ENCODE measurements at regions not wholly inside any gene's neighbourhood (a gene's known extent, or its start where the extent isn't known, plus 50 kb on each side); places are given as distances from the start of the nearest gene placed in this dataset.
"Not testable (repeated sequence)": the region's sequence is repeated elsewhere in the genome, so short reads cannot be mapped to it uniquely, and the experiment has no call there.

- DNase-seq (ENCODE audit: low spot score): no peak
Measured at GRCh38 chr5:100017520-100018262, 517.5 kb upstream of the FAM174A start.

- not testable (repeated sequence) for DNase-seq (ENCODE audit: low spot score)
Measured at GRCh38 chr5:100013305-100013704, 521.9 kb upstream of the FAM174A start.

- DNase-seq (ENCODE audit: low spot score): not testable (repeated sequence)
Measured at GRCh38 chr5:100011160-100011559, 524.0 kb upstream of the FAM174A start.

- DNase-seq (ENCODE audit: low spot score): no peak
Measured at GRCh38 chr5:100004969-100005368, 530.2 kb upstream of the FAM174A start.

- no peak for DNase-seq (ENCODE audit: low spot score)
Measured at GRCh38 chr5:99998319-99998718, 536.9 kb upstream of the FAM174A start.

GRCh38 chr5:99995407-99995806 is 539.8 kb upstream of the FAM174A start:
- no peak for DNase-seq (ENCODE audit: low spot score)

- no peak for DNase-seq (ENCODE audit: low spot score)
Measured at GRCh38 chr5:99973779-99974178, 561.4 kb upstream of the FAM174A start.

- no peak for DNase-seq (ENCODE audit: low spot score)
Measured at GRCh38 chr5:99955962-99956361, 579.2 kb upstream of the FAM174A start.

GRCh38 chr5:99955006-99955405 is 580.2 kb upstream of the FAM174A start:
- DNase-seq (ENCODE audit: low spot score): no peak

GRCh38 chr5:99949969-99950524 is 585.1 kb upstream of the FAM174A start:
- no peak for DNase-seq (ENCODE audit: low spot score)

GRCh38 chr5:99949361-99949760 is 585.8 kb upstream of the FAM174A start:
- DNase-seq (ENCODE audit: low spot score): no peak

- DNase-seq (ENCODE audit: low spot score): no peak
Measured at GRCh38 chr5:99948850-99949249, 586.3 kb upstream of the FAM174A start.

GRCh38 chr5:99945478-99946442 is 589.4 kb upstream of the FAM174A start:
- no peak for DNase-seq (ENCODE audit: low spot score)

- no peak for DNase-seq (ENCODE audit: low spot score)
Measured at GRCh38 chr5:99940540-99940939, 594.6 kb upstream of the FAM174A start.

- DNase-seq (ENCODE audit: low spot score): no peak
Measured at GRCh38 chr5:99936911-99937310, 598.3 kb upstream of the FAM174A start.

- no peak for DNase-seq (ENCODE audit: low spot score)
Measured at GRCh38 chr5:99929806-99930135, 605.4 kb upstream of the FAM174A start.

- no peak for DNase-seq (ENCODE audit: low spot score)
Measured at GRCh38 chr5:99929067-99929805, 605.9 kb upstream of the FAM174A start.

GRCh38 chr5:99928490-99928889 is 606.7 kb upstream of the FAM174A start:
- DNase-seq (ENCODE audit: low spot score): no peak

GRCh38 chr5:99926463-99926862 is 608.7 kb upstream of the FAM174A start:
- DNase-seq (ENCODE audit: low spot score): no peak

- no peak for DNase-seq (ENCODE audit: low spot score)
Measured at GRCh38 chr5:99922386-99922785, 612.8 kb upstream of the FAM174A start.

- no peak for DNase-seq (ENCODE audit: low spot score)
Measured at GRCh38 chr5:99911971-99912370, 623.2 kb upstream of the FAM174A start.

GRCh38 chr5:99906776-99907175 is 628.4 kb upstream of the FAM174A start:
- DNase-seq (ENCODE audit: low spot score): no peak
